H9 (cell line): ENCODE measurements at regions not wholly inside any gene's neighbourhood (a gene's known extent, or its start where the extent isn't known, plus 50 kb on each side); places are given as distances from the start of the nearest gene placed in this dataset.

Experiments
- DNase-seq: peaks from one replicate; pipeline ENCODE4 v3.0.0-alpha.2; 2017
- H2AFZ ChIP-seq: one replicate; pipeline ENCODE4 v1.6.1; 2013; ENCODE audit warnings: mild to moderate bottlenecking, low read length, control low read depth, moderate library complexity
- H2AK5ac ChIP-seq: 2 replicates; pipeline ENCODE4 v1.6.1; 2013; ENCODE audit warnings: low read length, control low read depth, mixed read lengths; ENCODE audit not compliant: insufficient read length
- H2BK120ac ChIP-seq: one replicate; pipeline ENCODE4 v1.6.1; 2013; ENCODE audit warnings: low read depth, mild to moderate bottlenecking, low read length, control low read depth, inconsistent platforms; ENCODE audit not compliant: poor library complexity, severe bottlenecking
- H2BK12ac ChIP-seq: 2 replicates; pipeline ENCODE4 v1.6.1; 2013; ENCODE audit warnings: low read length, control low read depth, mixed read lengths, low read depth; ENCODE audit not compliant: insufficient read length
- H2BK15ac ChIP-seq: 2 replicates; pipeline ENCODE4 v1.6.1; 2013; ENCODE audit warnings: low read depth, low read length, control low read depth
- H2BK20ac ChIP-seq: one replicate; pipeline ENCODE4 v1.6.1; 2013; ENCODE audit warnings: low read depth, mild to moderate bottlenecking, low read length, control low read depth, inconsistent platforms; ENCODE audit not compliant: poor library complexity, severe bottlenecking
- H2BK5ac ChIP-seq: 2 replicates; pipeline ENCODE4 v1.6.1; 2013; ENCODE audit warnings: low read length, control low read depth, mixed read lengths; ENCODE audit not compliant: insufficient read length
- H3K14ac ChIP-seq: 2 replicates; pipeline ENCODE4 v1.6.1; 2013; ENCODE audit warnings: low read length, control low read depth; ENCODE audit not compliant: insufficient read depth
- H3K18ac ChIP-seq: 2 replicates; pipeline ENCODE4 v1.6.1; 2013; ENCODE audit warnings: low read depth, mild to moderate bottlenecking, mixed read lengths, low read length, control low read depth; ENCODE audit not compliant: insufficient read length
- H3K23ac ChIP-seq: 2 replicates; pipeline ENCODE4 v1.6.1; 2013; ENCODE audit warnings: low read length, control low read depth, mixed read lengths, low read depth; ENCODE audit not compliant: insufficient read length
- H3K23me2 ChIP-seq: 2 replicates; pipeline ENCODE4 v1.6.1; 2013; ENCODE audit warnings: low read depth, mild to moderate bottlenecking, mixed read lengths, low read length, control low read depth; ENCODE audit not compliant: insufficient read length, poor library complexity, severe bottlenecking
- H3K27ac ChIP-seq: 2 replicates; pipeline ENCODE4 v1.5.1; 2013; ENCODE audit warnings: low read length, control low read depth, mixed read lengths, low read depth; ENCODE audit not compliant: insufficient read length
- H3K27me3 ChIP-seq: 2 replicates; pipeline ENCODE4 v1.6.1; 2013; ENCODE audit warnings: low read length, control low read depth, inconsistent platforms; ENCODE audit not compliant: insufficient read depth
- H3K4ac ChIP-seq: 2 replicates; pipeline ENCODE4 v1.6.1; 2013; ENCODE audit warnings: low read depth, mild to moderate bottlenecking, control low read depth, inconsistent platforms, low read length, moderate library complexity
- H3K4me1 ChIP-seq: 2 replicates; pipeline ENCODE4 v1.6.1; 2013; ENCODE audit warnings: low read length, control low read depth, inconsistent platforms; ENCODE audit not compliant: insufficient read depth
- H3K4me2 ChIP-seq: 2 replicates; pipeline ENCODE4 v1.6.1; 2013; ENCODE audit warnings: low read length, control low read depth, mixed read lengths; ENCODE audit not compliant: insufficient read length, insufficient read depth
- H3K56ac ChIP-seq: 2 replicates; pipeline ENCODE4 v1.6.1; 2013; ENCODE audit warnings: low read depth, mild to moderate bottlenecking, mixed read lengths, low read length, control low read depth; ENCODE audit not compliant: insufficient read length
- H3K79me1 ChIP-seq: 2 replicates; pipeline ENCODE4 v1.6.1; 2013; ENCODE audit warnings: low read depth, mild to moderate bottlenecking, moderate library complexity, low read length, control low read depth, inconsistent platforms; ENCODE audit not compliant: insufficient read depth, poor library complexity, severe bottlenecking
- H3K79me2 ChIP-seq: 2 replicates; pipeline ENCODE4 v1.6.1; 2013; ENCODE audit warnings: low read length, control low read depth, inconsistent platforms; ENCODE audit not compliant: insufficient read depth
- H3K9ac ChIP-seq: 2 replicates; pipeline ENCODE4 v1.6.1; 2013; ENCODE audit warnings: low read length, control low read depth, mixed read lengths; ENCODE audit not compliant: insufficient read length; ENCODE audit errors: extremely low read depth
- H3K9me3 ChIP-seq: one replicate; pipeline ENCODE4 v1.6.1; 2013; ENCODE audit warnings: low read depth, low read length, inconsistent platforms; ENCODE audit not compliant: control insufficient read depth
- H3T11ph ChIP-seq: one replicate; pipeline ENCODE4 v1.6.1; 2013; ENCODE audit warnings: mild to moderate bottlenecking, low read length, control low read depth, inconsistent platforms
- H4K20me1 ChIP-seq: one replicate; pipeline ENCODE4 v1.6.1; 2013; ENCODE audit not compliant: control insufficient read depth, insufficient read length, insufficient read depth
- H4K5ac ChIP-seq: 2 replicates; pipeline ENCODE4 v1.6.1; 2013; ENCODE audit warnings: low read depth, mild to moderate bottlenecking, mixed read lengths, low read length, control low read depth; ENCODE audit not compliant: insufficient read length
- H4K8ac ChIP-seq: replicated peaks from 2 replicates; pipeline ENCODE4 v1.6.1; 2013; ENCODE audit warnings: low read length, control low read depth, mixed read lengths, low read depth; ENCODE audit not compliant: insufficient read length
- H4K91ac ChIP-seq: 2 replicates; pipeline ENCODE4 v1.6.1; 2013; ENCODE audit warnings: low read depth, mild to moderate bottlenecking, moderate library complexity, mixed read lengths, low read length, control low read depth; ENCODE audit not compliant: insufficient read length
- H3K27ac Mint-ChIP-seq, 3 experiments: 2 replicates in 2 of 3; 3 replicates in 1 of 3; pipeline ENCODE4 v1.8.0; 2020 to 2021; ENCODE audit warnings: mixed read lengths in 3 of 3, mild to moderate bottlenecking in 1 of 3, moderate library complexity in 1 of 3
- H3K27me3 Mint-ChIP-seq: 2 replicates; pipeline ENCODE4 v1.8.0; 2021; ENCODE audit warnings: low read depth, mild to moderate bottlenecking, moderate library complexity, mixed read lengths
- H3K36me3 Mint-ChIP-seq, 3 experiments: 2 replicates in 2 of 3; 3 replicates in 1 of 3; pipeline ENCODE4 v1.8.0; 2020 to 2021; ENCODE audit warnings: low read depth in 3 of 3, mixed read lengths in 3 of 3; ENCODE audit not compliant: insufficient read depth in 1 of 3
- H3K4me1 Mint-ChIP-seq, 2 experiments: 2 replicates each; pipeline ENCODE4 v1.8.0; 2020; ENCODE audit warnings: mixed read lengths in 2 of 2
- H3K4me3 Mint-ChIP-seq, 2 experiments: 2 replicates in 1 of 2; 3 replicates in 1 of 2; pipeline ENCODE4 v1.8.0; 2020 to 2021; ENCODE audit warnings: mild to moderate bottlenecking in 2 of 2, mixed read lengths in 2 of 2, moderate library complexity in 1 of 2
- H3K9me3 Mint-ChIP-seq, 2 experiments: 2 replicates in 1 of 2; 3 replicates in 1 of 2; pipeline ENCODE4 v1.8.0; 2020; ENCODE audit warnings: mild to moderate bottlenecking in 2 of 2, mixed read lengths in 2 of 2, moderate library complexity in 1 of 2
- CTCF ChIP-seq: fragments of 200-600 bp; sonication (generic); conservative IDR thresholded peaks from 3 replicates; pipeline ENCODE4 v1.8.0; 2021; ENCODE audit warnings: antibody characterized with exemption, mild to moderate bottlenecking
- WGBS: extraction: QIAGEN DNeasy Blood & Tissue Kit; methylation state at CpG from one replicate; pipeline ENCODE4 v1.1.7; 2013; ENCODE audit warnings: missing lambda C conversion rate, low lambda C conversion rate, mixed read lengths; ENCODE audit not compliant: insufficient read length; ENCODE audit errors: extremely low coverage; 5-methylcytosine and 5-hydroxymethylcytosine counted together

- no peak for DNase-seq
- Histone ChIP-seq H2BK5ac (no peak overlapping the region), H3K27me3 (no peaks in the 10 kb centered on the region), H2BK120ac (no peak overlapping the region), H3K56ac (no peak overlapping the region), H3K9ac (no peak overlapping the region), H3K4me2 (no peak overlapping the region), H3K14ac (no peak overlapping the region), H3K23ac (no peak overlapping the region), H3K27ac (no peak overlapping the region), H3K4me1 (no peaks in the 10 kb centered on the region), H3K23me2 (no peaks in the 10 kb centered on the region), H3K4ac (no peak overlapping the region), H3K9me3 (no peaks in the 10 kb centered on the region), H2AK5ac (no peak overlapping the region), H3K18ac (no peak overlapping the region), H2BK12ac (no peak overlapping the region), H2BK15ac (no peak overlapping the region), H2AFZ (no peak overlapping the region), H3K79me1 (no peaks in the 10 kb centered on the region), H4K91ac (no peak overlapping the region), H3T11ph (no peak overlapping the region), H4K8ac (no peak overlapping the region), H4K20me1 (no peaks in the 10 kb centered on the region), H2BK20ac (no peak overlapping the region), H4K5ac (no peak overlapping the region), H3K79me2 (no peaks in the 10 kb centered on the region)
- H3K36me3 Mint-ChIP-seq = no peaks in the 10 kb centered on the region; a peak in 1 of 7 replicates
- peaks cover 2% of the 10 kb centered on the region; the same call in 1 of the 2 replicates for H3K27me3 Mint-ChIP-seq
- peaks cover 5 to 14% of the 10 kb centered on the region in 2 experiments for H3K4me1 Mint-ChIP-seq
- no CpG with 5 or more reads among the region's 11 CpGs for WGBS
- H3K27ac Mint-ChIP-seq = peak overlapping the region in 2 of 3 experiments; percentile 57 to 68; a peak in 2 of 7 replicates
- H3K4me3 Mint-ChIP-seq = no peak overlapping the region
- no peak for TF ChIP-seq CTCF
- H3K9me3 Mint-ChIP-seq = peaks cover 0 to 2% of the 10 kb centered on the region in 2 experiments; a peak in 2 of 5 replicates
Measured at GRCh38 chr9:134591082-134591571, 50.5 kb upstream of the COL5A1 start.
